NCI-H146 (cell line): ENCODE measurements at regions not wholly inside any gene's neighbourhood (a gene's known extent, or its start where the extent isn't known, plus 50 kb on each side); places are given as distances from the start of the nearest gene placed in this dataset.
"Not testable (repeated sequence)": the region's sequence is repeated elsewhere in the genome, so short reads cannot be mapped to it uniquely, and the experiment has no call there.

Source experiments
- DNase-seq: peaks from one replicate; lab custom pipeline; 2025; lab: John Stamatoyannopoulos, UW

GRCh38 chr3:140870351-140870750 lies 71.3 kb upstream of the SLC25A36 start:
- no peak for DNase-seq

DNA sequence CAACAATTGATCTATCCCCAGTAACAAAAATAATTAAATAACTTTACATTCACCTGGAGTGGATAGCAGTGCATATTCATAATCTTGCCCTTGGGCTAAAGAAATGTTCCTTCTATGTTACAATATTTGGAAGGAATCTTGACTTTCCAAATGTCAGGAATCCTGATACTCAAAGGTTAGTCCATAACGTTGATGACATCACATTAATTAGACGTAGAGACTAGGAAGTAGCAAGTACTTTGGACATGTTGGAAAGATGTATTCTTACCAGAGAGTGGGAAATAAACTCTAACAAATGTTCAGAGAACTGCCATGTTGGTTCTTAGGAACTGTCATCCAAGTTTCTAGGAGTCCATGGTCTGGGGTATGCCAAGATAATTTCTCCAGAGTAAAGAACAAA lies 70.6 kb upstream of the SLC25A36 start:
- DNase-seq = no peak

DNA sequence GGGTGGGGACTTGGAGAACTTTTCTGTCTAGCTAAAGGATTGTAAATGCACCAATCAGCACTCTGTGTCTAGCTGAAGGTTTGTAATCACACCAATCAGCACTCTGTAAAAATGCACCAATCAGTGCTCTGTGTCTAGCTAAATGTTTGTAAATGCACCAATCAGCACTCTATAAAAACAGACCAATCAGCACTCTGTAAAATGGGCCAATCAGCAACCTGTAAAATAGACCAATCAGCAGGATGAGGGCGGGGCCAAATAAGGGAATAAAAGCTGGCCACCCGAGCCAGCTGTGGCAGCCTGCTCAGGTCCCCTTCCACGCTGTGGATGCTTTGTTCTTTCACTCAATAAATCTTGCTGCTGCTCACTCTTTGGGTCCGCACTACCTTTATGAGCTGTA lies 69.5 kb upstream of the SLC25A36 start:
- DNase-seq = not testable (repeated sequence)

DNA sequence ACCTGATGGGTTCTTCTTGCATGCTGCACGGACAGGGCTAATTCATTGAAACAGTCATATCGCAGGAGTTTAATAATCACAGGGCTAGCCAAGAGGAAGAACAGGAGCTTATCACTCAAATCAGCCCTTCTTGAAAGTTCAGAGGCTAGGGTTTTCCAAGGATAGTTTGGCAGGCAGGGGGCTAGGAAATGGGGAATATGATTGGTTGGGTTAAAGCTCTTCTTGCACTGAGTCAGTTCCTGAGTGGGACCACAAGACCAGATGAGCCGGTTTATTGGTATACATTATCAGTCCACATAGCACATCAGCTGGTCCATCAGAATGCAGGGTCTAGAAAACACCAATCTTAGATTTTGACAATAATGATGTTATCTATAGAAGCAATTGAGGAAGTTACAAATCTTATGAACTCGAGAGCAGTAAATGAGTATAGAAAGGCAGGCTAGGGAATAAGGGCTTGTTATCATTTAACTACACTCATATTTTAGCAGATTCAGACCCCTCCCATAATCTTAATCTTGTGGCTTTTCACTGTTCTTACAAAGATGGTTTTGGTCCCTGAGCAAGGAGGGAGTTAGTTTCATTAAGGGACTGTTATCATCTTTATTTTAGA lies 58.1 kb upstream of the SLC25A36 start:
- no peak for DNase-seq

DNA sequence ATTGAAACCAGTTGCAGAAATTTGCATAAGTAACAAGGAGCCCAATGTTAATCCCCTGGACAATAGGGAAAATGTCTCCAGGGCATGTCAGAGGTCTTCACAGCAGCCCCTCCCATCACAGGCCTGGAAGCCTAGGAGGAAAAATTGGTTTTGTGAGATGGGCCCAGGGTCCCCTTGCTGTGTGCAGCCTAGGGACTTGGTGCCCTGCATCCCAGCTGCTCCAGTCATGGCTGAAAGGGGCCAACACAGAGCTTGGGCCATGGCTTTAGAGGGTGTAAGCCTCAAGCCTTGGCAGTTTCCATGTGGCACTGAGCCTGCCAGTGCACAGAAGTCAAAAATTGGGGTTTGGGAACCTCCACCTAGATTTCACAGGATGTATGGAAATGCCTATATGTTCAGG lies 55.9 kb upstream of the SLC25A36 start:
- DNase-seq = not testable (repeated sequence)
